ENCODE measurements at regions not wholly inside any gene's neighbourhood (a gene's known extent, or its start where the extent isn't known, plus 50 kb on each side); places are given as distances from the start of the nearest gene placed in this dataset.

GRCh38 chr2:129896226-129897100 is 83.0 kb upstream of the RAB6C start:
- TF ChIP-seq, protein P1, sequence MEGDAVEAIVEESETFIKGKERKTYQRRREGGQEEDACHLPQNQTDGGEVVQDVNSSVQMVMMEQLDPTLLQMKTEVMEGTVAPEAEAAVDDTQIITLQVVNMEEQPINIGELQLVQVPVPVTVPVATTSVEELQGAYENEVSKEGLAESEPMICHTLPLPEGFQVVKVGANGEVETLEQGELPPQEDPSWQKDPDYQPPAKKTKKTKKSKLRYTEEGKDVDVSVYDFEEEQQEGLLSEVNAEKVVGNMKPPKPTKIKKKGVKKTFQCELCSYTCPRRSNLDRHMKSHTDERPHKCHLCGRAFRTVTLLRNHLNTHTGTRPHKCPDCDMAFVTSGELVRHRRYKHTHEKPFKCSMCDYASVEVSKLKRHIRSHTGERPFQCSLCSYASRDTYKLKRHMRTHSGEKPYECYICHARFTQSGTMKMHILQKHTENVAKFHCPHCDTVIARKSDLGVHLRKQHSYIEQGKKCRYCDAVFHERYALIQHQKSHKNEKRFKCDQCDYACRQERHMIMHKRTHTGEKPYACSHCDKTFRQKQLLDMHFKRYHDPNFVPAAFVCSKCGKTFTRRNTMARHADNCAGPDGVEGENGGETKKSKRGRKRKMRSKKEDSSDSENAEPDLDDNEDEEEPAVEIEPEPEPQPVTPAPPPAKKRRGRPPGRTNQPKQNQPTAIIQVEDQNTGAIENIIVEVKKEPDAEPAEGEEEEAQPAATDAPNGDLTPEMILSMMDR (IDR thresholded peaks at IDR 0.05): no peak
- TF ChIP-seq EZH2 (IDR thresholded peaks at IDR 0.05): no peak

Data from neural progenitor cell (in vitro differentiated cells).